ENCODE measurements at regions not wholly inside any gene's neighbourhood (a gene's known extent, or its start where the extent isn't known, plus 50 kb on each side); places are given as distances from the start of the nearest gene placed in this dataset.

DNA sequence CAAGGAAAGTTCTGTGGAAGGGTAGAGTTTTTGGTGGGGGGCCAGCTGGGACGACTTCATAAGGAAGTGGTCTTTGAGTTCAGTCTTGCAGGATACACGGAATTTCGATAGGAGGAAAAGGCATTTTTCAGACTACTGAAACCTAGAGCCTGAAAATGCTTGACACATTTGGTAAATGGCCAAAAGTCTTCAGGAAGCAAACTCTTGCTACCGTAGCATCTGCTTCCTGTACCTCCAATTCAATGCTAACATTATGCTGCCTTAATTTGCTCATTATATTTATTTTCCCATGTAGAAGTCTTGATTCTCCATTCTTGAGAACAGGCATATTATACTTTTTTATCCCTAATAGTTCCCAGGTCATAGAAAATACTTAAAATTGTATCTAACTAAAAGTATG lies 129.3 kb upstream of the MED13 start:
- H3K4me1 Mint-ChIP-seq = peaks cover 18% of the 10 kb centered on the region
- H3K27me3 Mint-ChIP-seq (ENCODE audit: low read depth) = no peaks in the 10 kb centered on the region
- peaks cover 3% of the 10 kb centered on the region for H3K36me3 Mint-ChIP-seq (ENCODE audit: low read depth)
- H3K9me3 Mint-ChIP-seq = peaks cover 2% of the 10 kb centered on the region
- no peak overlapping the region for H3K27ac Mint-ChIP-seq (ENCODE audit: unreplicated experiment)
- H3K4me3 Mint-ChIP-seq = no peak overlapping the region
- no peak for TF ChIP-seq CTCF (conservative IDR thresholded peaks at IDR 0.05)
- no peak for DNase-seq (ENCODE audit: low read depth, low spot score)

- peaks cover 18% of the 10 kb centered on the region for H3K4me1 Mint-ChIP-seq
- no peak for DNase-seq (ENCODE audit: low read depth, low spot score)
- H3K36me3 Mint-ChIP-seq (ENCODE audit: low read depth) = peaks cover 3% of the 10 kb centered on the region
- no peak overlapping the region for H3K27ac Mint-ChIP-seq (ENCODE audit: unreplicated experiment)
- no peak for TF ChIP-seq CTCF (conservative IDR thresholded peaks at IDR 0.05)
- peaks cover 2% of the 10 kb centered on the region for H3K9me3 Mint-ChIP-seq
- no peak overlapping the region for H3K4me3 Mint-ChIP-seq
- H3K27me3 Mint-ChIP-seq (ENCODE audit: low read depth) = no peaks in the 10 kb centered on the region
These were observed 128.2 kb upstream of the MED13 start for GRCh38 chr17:62193249-62193648.

DNA sequence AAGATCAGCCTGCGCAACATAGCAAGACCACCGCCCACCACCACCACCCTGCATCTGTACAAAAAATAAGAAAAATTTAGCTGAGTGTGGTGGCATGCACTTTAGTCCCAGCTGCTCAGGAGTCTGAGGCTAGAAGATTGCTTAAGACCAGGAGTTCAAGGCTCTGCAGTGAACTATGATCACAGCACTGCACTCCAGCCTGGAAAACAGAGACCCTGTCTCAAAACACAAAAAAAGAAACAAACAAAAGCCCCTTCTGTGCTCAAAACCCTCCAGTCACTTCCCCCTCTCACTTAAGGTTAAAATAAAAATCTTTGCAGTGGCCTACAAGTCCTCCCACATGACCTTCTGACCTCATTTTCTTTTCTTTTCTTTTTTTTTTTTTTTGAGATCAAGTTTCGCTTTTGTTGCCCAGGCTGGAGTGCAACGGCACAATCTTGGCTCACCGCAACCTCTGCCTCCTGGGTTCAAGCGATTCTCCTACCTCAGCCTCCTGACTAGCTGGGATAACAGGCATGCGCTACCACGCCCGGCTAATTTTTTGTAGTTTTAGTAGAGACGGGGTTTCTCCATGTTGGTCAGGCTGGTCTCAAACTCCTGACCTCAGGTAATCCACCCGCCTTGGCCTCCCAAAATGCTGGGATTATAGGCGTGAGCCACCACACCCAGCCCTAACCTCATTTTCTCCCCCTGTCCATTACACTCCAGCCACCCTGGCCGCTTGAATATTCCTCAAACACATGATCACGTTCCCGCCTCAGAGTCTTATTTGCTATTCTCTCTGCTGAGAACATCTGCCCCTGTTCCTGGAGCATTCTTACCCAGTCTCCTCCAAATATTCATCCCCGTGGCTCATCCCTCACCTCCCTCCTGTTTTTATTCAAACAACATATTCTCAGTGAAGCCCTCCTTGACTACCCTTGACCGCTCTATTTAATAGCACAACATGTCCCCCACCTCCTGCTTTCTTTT lies 126.6 kb upstream of the MED13 start:
- Mint-ChIP-seq H3K27ac (ENCODE audit: unreplicated experiment) (no peak overlapping the region), H3K36me3 (ENCODE audit: low read depth) (peaks cover 3% of the 10 kb centered on the region), H3K4me3 (no peak overlapping the region), H3K27me3 (ENCODE audit: low read depth) (no peaks in the 10 kb centered on the region), H3K4me1 (peaks cover 22% of the 10 kb centered on the region), H3K9me3 (peaks cover 2% of the 10 kb centered on the region)
- no peak for TF ChIP-seq CTCF (conservative IDR thresholded peaks at IDR 0.05)
- no peak for DNase-seq (ENCODE audit: low read depth, low spot score)

DNA sequence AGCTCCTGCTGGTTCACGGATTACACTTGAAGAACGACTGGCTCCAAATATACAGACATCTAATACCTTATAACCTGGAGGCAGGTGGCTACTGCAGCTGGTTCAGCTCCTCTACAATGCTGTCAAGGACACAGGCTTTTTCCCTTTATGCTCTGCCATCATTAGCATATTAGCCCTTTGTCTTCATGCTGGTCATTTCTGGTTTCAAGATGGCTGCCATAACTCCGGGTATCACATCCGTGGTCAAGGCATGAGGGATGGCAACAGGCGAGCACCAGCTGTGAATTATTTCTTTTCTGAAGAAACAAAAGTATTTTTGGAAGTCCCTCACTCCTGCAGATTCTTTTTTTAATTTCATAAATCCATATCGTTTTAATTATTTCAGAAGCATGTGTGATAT lies 124.3 kb upstream of the MED13 start:
- H3K9me3 Mint-ChIP-seq = peaks cover 3% of the 10 kb centered on the region
- no peaks in the 10 kb centered on the region for H3K36me3 Mint-ChIP-seq (ENCODE audit: low read depth)
- no peak overlapping the region for H3K4me3 Mint-ChIP-seq
- DNase-seq (ENCODE audit: low read depth, low spot score) = no peak
- no peak overlapping the region for H3K27ac Mint-ChIP-seq (ENCODE audit: unreplicated experiment)
- no peak for TF ChIP-seq CTCF (conservative IDR thresholded peaks at IDR 0.05)
- peaks cover 25% of the 10 kb centered on the region for H3K4me1 Mint-ChIP-seq
- no peaks in the 10 kb centered on the region for H3K27me3 Mint-ChIP-seq (ENCODE audit: low read depth)

- TF ChIP-seq CTCF (conservative IDR thresholded peaks at IDR 0.05) = no peak
- no peaks in the 10 kb centered on the region for H3K36me3 Mint-ChIP-seq (ENCODE audit: low read depth)
- no peak for DNase-seq (ENCODE audit: low read depth, low spot score)
- peaks cover 25% of the 10 kb centered on the region for H3K4me1 Mint-ChIP-seq
- H3K27me3 Mint-ChIP-seq (ENCODE audit: low read depth) = no peaks in the 10 kb centered on the region
- no peak overlapping the region for H3K27ac Mint-ChIP-seq (ENCODE audit: unreplicated experiment)
- peaks cover 3% of the 10 kb centered on the region for H3K9me3 Mint-ChIP-seq
- no peak overlapping the region for H3K4me3 Mint-ChIP-seq
These were observed 123.6 kb upstream of the MED13 start for GRCh38 chr17:62188713-62189112.

Data from neural crest cell (in vitro differentiated cells).